GM18870 (cell line): ENCODE measurements at regions not wholly inside any gene's neighbourhood (a gene's known extent, or its start where the extent isn't known, plus 50 kb on each side); places are given as distances from the start of the nearest gene placed in this dataset.

Source experiments
- ATAC-seq: cut with Tn5 transposase; IDR thresholded peaks from one replicate; pipeline ENCODE4 v1.9.1; 2021; ENCODE audit warnings: moderate library complexity; ENCODE audit not compliant: unreplicated experiment

- ATAC-seq: no peak
These were observed 377.8 kb downstream of the PCDH7 start for GRCh38 chr4:31097999-31098398.

DNA sequence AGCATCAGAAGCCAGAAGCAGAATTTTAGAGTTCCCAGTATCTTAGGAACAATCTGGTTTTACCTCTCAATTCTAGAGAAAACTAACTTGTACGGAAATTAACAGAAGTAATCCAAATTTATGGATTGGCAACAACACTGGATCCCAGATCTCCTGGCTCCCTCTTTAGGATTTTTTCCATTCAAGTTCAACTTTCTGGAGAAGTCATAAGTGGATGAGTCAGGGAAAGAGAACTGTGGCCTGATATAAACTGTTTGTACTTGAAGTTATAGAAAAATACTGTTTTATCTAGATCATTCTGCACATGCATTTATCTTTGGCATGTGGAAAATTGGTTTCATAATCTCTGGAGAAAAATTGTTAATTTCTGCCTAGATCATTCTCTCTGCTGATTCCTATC, 380.4 kb downstream of the PCDH7 start:
- no peak for ATAC-seq

DNA sequence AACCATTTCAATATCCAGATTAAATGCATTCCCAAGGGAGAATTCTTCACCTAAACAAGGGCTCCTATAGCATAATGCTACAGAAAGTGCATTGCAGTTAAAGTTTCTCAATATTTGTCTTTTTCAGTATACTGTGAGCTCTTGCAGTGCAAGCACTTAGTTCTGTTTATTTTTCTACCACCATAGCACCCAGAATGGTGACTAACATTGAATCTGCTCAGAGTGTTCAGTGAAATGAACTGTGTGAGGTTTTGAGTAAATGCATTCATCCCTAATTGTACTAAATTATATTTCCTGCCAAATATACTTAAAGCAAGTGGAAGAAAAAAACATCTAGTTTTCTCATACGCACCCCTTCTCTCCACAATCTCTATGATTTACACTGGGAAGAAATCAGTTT, 383.9 kb downstream of the PCDH7 start:
- ATAC-seq: no peak

GRCh38 chr4:31104577-31104976, 384.4 kb downstream of the PCDH7 start:
- ATAC-seq: no peak

- no peak for ATAC-seq
These were observed 386.2 kb downstream of the PCDH7 start for GRCh38 chr4:31106419-31106818.

GRCh38 chr4:31107362-31107761, 387.2 kb downstream of the PCDH7 start:
- ATAC-seq: no peak

DNA sequence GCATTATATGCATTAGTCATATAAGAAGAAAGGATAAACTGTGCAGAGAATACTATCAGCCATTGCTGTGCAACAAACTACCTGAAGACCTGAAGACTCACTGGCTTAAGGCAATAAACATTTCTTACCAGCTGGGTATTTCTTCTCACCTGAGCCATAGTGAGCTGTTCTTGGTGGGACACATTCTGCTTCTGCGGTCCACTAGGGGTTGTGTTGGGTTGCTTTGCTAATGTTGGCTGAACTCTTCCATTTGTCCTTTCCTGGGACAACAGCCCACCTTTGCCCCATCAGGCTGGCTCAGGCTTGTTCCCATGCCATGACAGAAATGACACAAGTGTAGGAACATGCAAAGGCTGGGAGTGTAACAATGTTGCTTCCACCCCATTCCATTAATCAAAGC, 388.6 kb downstream of the PCDH7 start:
- ATAC-seq: no peak

DNA sequence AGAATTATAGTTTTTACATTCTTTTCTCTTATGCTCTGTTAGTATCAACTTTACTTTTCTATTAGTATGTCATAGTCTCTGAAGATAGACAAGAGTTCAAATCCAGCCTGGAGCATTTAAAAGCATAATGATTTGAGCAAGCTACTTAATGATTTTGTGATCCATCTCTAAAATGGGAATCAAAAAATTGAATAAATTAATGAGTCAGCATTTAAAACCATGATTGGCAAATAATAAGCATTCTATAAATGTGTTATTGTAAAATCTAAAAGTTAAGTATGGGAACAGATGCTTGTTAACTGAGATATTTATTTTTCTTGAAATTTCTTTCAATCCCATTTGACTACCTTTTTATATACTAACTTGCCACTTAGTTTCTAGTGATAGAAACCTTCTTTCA, 391.6 kb downstream of the PCDH7 start:
- ATAC-seq: no peak

- no peak for ATAC-seq
These were observed 394.6 kb downstream of the PCDH7 start for GRCh38 chr4:31114816-31115215.

DNA sequence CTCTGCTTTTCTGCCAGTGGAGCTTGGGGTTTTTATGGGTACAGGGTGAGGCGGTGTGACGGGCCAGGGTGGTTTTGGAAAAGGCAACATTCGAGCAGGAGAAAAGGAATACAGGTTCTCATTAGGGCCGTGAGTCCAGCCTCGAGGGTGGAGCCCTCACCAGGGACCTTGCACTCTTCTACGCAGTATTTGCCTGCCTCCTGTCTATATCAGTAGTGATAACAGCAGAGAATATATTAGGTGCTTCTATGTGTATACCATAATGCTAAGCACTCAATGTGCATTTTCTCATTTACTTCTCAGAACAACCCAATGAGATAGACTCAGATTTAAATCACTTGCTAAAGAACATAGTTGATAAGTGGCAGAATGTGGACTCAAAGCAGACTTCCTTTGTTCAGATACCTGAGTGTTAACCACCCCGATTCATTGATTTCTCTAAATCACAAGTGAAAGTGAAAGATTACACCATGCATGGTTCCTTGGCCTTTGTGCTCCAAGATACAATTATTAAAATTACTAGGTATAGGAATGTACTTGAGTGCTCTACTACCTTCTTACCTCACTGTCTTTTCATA, 403.9 kb downstream of the PCDH7 start:
- ATAC-seq: no peak

- ATAC-seq: no peak
These were observed 404.9 kb downstream of the PCDH7 start for GRCh38 chr4:31125061-31125460.

GRCh38 chr4:31125496-31125895, 405.3 kb downstream of the PCDH7 start:
- ATAC-seq: no peak

DNA sequence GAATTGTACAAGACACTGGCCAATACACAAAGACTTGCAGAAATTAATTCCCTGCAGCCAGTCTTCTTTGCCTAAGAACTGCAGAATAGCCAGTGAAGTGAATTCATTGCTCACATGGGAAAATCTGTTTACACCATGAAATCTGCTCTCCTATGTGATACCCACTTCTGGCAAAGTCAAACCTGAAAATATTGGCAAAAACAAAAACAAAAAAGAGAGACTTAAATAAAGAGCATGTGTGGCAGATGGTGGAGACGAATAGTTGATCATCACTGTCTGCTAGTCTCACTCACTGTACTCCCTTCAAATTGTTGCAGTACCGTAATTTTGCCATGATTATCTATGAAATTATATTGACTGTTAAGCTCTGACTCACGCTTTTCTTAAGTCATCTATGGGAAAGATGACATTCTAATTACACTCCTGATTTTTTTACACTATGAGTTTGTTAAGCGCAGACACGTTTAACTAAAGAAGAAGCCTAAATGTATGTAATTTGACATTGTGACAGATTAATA, 406.8 kb downstream of the PCDH7 start:
- no peak for ATAC-seq

- no peak for ATAC-seq
These were observed 410.8 kb downstream of the PCDH7 start for GRCh38 chr4:31130930-31131329.

DNA sequence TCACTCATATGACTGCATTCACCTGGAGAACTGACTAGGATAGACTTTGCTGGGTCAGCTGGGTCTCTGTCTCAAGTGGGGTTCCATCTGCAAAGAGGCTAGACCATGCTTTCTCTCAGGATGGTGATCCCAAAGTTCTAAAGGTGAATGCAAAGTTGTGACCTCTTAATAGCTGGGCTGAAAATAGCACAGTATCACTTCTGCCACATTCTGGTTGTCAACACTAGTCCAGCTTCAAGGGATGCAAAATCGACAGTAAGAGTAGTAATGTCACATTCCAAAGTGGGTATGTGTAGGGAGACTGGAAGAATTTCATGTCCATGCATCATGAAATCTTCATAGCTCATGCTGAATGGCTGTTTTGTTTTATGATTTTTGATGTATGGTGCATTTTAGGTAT, 414.6 kb downstream of the PCDH7 start:
- ATAC-seq: no peak

DNA sequence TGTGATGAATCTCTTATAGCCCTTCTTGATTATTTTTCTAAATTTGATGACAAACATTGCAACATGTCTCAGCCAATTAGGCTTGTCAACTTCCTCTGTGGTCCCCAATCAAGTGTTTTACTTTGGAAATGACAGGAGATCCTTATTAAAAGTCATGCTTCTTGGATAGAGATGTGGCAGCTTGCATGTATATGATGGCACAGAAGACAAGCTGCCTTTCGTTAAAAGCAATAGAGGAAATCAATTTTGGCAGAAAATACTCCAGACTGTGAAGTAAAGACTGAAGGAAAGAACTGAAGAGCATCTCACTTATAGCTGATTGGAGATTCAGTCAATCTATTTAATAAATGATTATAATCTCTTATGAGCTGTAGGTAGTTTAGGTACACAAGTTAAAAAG, 419.6 kb downstream of the PCDH7 start:
- no peak for ATAC-seq

GRCh38 chr4:31141095-31141831, 421.1 kb downstream of the PCDH7 start:
- ATAC-seq: no peak

DNA sequence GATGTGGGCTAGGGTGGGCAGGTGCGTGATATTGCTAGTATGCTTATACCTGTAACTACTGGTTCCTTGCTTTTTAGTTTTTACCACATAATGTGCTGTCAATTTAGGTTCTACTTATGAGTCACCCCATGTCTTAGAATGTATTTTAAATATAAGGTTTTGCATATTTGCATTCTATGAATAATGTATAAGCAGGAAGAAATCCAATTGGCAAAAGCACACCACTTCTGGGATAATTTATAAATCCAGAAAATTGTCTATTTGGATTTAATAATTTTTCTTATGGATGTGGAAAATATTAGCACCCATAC, 421.6 kb downstream of the PCDH7 start:
- ATAC-seq: no peak

- ATAC-seq: no peak
These were observed 426.2 kb downstream of the PCDH7 start for GRCh38 chr4:31146366-31146765.

DNA sequence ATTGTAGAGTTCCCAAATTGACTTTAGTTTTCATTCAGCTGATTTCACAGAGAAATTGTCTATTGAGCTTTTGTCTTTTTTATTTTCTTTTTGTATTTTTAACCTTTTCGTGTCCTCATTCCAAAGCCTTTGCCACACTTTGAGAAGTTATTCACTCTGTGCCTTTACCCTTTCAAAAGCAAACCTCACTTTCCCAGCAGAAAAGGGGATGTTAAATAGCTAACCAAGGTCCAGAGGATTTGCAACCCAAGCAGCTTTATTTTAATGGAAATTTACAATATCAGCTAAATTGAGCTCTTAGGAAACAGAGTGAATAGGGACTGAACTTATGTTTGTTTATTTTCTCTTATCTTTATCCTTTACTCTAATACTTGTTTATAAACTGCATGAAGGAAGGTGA, 428.8 kb downstream of the PCDH7 start:
- ATAC-seq: no peak

GRCh38 chr4:31156221-31156620, 436.1 kb downstream of the PCDH7 start:
- ATAC-seq: no peak

DNA sequence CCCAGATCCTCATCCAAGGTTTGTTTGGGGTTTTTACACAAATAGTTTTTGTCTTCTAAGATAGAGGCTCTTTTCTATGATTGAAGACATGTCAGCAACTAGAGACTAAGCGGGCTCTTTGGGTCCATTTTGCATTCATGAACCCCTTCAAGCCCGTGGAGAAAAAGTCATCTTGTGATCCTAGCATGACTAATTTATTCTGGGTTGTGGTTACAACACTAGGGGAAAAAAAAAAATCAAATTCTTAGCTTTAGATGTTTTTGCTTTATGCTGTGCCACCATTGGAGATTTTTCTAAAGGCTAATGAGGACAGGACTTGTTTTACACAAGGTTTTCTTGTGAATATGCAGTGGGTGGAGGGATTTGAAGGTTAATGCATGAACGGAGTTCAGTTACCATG, 440.0 kb downstream of the PCDH7 start:
- ATAC-seq: no peak

- no peak for ATAC-seq
These were observed 449.7 kb downstream of the PCDH7 start for GRCh38 chr4:31169846-31170245.
